ENCODE measurements at regions not wholly inside any gene's neighbourhood (a gene's known extent, or its start where the extent isn't known, plus 50 kb on each side); places are given as distances from the start of the nearest gene placed in this dataset.

DNA sequence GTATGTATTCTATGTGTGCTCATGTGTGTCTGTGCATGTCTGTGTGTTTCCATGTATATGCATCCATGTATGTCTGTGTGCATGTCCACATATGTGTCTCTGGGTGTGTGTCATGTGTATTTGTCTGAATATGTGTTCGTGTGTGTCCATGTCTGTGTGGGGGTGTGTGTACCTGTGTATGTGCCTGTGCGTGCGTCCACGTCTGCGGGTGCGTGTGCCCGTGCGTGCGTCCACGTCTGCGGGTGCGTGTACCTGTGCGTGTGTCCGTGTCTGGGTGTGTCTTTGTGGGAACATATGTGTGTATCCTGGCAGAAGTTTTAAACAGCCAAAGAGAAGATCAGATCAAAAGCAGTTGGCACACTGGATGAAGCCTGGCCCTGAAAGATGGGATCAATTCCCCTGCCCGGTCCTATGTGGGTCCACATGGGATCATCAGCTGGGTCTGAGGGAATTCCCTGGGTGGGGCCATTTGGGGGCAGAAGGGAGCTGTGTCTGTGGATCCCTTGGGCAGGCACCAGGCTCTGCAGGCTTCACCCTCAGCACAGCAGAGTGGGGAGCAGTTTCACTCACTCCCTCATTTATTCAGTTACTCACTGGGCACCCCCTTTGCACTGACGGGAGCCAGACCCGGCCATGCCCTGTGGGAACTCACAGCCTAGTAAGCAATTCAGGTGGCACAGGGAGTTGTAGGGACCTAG lies 167.4 kb downstream of the MN1 start:
- ATAC-seq (ENCODE audit: insufficient read depth, low FRiP score) (no peak), DNase-seq (no peak)
- Histone ChIP-seq H3K36me3 (ENCODE audit: control insufficient read depth in 4 of 4, insufficient read depth in 4 of 4, low read length in 4 of 4) (no peaks in the 10 kb centered on the region), H3K9me3 (ENCODE audit: control insufficient read depth in 4 of 4, insufficient read depth in 3 of 4, low read length in 3 of 4) (no peaks in the 10 kb centered on the region), H3K27ac (ENCODE audit: low read depth in 1 of 2, low read length in 1 of 2) (no peak overlapping the region), H3K4me3 (no peak overlapping the region), H3K4me1 (ENCODE audit: control insufficient read depth in 5 of 5, insufficient read depth in 5 of 5, low read length in 5 of 5) (peaks cover 0 to 3% (median 0%) of the 10 kb centered on the region in 5 donors), H3K9ac (ENCODE audit: insufficient read depth in 1 of 2, low read length in 2 of 2) (no peak overlapping the region), H3K27me3 (ENCODE audit: control insufficient read depth in 3 of 3, insufficient read depth in 3 of 3, low read length in 2 of 3) (no peaks in the 10 kb centered on the region)
- TF ChIP-seq, protein P1, sequence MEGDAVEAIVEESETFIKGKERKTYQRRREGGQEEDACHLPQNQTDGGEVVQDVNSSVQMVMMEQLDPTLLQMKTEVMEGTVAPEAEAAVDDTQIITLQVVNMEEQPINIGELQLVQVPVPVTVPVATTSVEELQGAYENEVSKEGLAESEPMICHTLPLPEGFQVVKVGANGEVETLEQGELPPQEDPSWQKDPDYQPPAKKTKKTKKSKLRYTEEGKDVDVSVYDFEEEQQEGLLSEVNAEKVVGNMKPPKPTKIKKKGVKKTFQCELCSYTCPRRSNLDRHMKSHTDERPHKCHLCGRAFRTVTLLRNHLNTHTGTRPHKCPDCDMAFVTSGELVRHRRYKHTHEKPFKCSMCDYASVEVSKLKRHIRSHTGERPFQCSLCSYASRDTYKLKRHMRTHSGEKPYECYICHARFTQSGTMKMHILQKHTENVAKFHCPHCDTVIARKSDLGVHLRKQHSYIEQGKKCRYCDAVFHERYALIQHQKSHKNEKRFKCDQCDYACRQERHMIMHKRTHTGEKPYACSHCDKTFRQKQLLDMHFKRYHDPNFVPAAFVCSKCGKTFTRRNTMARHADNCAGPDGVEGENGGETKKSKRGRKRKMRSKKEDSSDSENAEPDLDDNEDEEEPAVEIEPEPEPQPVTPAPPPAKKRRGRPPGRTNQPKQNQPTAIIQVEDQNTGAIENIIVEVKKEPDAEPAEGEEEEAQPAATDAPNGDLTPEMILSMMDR (IDR thresholded peaks at IDR 0.05; ENCODE audit: control extremely low read depth, extremely low read depth), result no peak
- WGBS, 2 donors, result 89 to 90% methylated on average over 17 of the region's 17 CpGs

GRCh38 chr22:27635435-27635834 lies 166.1 kb downstream of the MN1 start:
- DNase-seq (no peak), ATAC-seq (ENCODE audit: insufficient read depth, low FRiP score) (no peak)
- Histone ChIP-seq H3K27ac (ENCODE audit: low read depth in 1 of 2, low read length in 1 of 2) (no peak overlapping the region), H3K4me1 (ENCODE audit: control insufficient read depth in 5 of 5, insufficient read depth in 5 of 5, low read length in 5 of 5) (peaks cover 0 to 7% (median 0%) of the 10 kb centered on the region in 5 donors), H3K9ac (ENCODE audit: insufficient read depth in 1 of 2, low read length in 2 of 2) (no peak overlapping the region), H3K27me3 (ENCODE audit: control insufficient read depth in 3 of 3, insufficient read depth in 3 of 3, low read length in 2 of 3) (no peaks in the 10 kb centered on the region), H3K9me3 (ENCODE audit: control insufficient read depth in 4 of 4, insufficient read depth in 3 of 4, low read length in 3 of 4) (no peaks in the 10 kb centered on the region), H3K36me3 (ENCODE audit: control insufficient read depth in 4 of 4, insufficient read depth in 4 of 4, low read length in 4 of 4) (no peaks in the 10 kb centered on the region), H3K4me3 (no peak overlapping the region)
- TF ChIP-seq, protein P1 (IDR thresholded peaks at IDR 0.05; ENCODE audit: control extremely low read depth, extremely low read depth), result no peak
- 80 to 94% methylated on average over 2 of the region's 2 CpGs for WGBS, 2 donors

- TF ChIP-seq, protein P1 (IDR thresholded peaks at IDR 0.05; ENCODE audit: control extremely low read depth, extremely low read depth), result no peak
- Histone ChIP-seq H3K27me3 (ENCODE audit: control insufficient read depth in 3 of 3, insufficient read depth in 3 of 3, low read length in 2 of 3) (no peaks in the 10 kb centered on the region), H3K27ac (ENCODE audit: low read depth in 1 of 2, low read length in 1 of 2) (no peak overlapping the region), H3K9me3 (ENCODE audit: control insufficient read depth in 4 of 4, insufficient read depth in 3 of 4, low read length in 3 of 4) (no peaks in the 10 kb centered on the region), H3K4me1 (ENCODE audit: control insufficient read depth in 5 of 5, insufficient read depth in 5 of 5, low read length in 5 of 5) (peaks cover 0 to 7% (median 0%) of the 10 kb centered on the region in 5 donors), H3K36me3 (ENCODE audit: control insufficient read depth in 4 of 4, insufficient read depth in 4 of 4, low read length in 4 of 4) (no peaks in the 10 kb centered on the region), H3K4me3 (no peak overlapping the region), H3K9ac (ENCODE audit: insufficient read depth in 1 of 2, low read length in 2 of 2) (no peak overlapping the region)
- WGBS, 2 donors, result 86 to 87% methylated on average over 6 of the region's 6 CpGs
- DNase-seq, result no peak
- no peak for ATAC-seq (ENCODE audit: insufficient read depth, low FRiP score)
Observed at GRCh38 chr22:27635852-27636251, 165.7 kb downstream of the MN1 start.

Data from lung (tissue), 11 donors.